ENCODE measurements at regions not wholly inside any gene's neighbourhood (a gene's known extent, or its start where the extent isn't known, plus 50 kb on each side); places are given as distances from the start of the nearest gene placed in this dataset.

DNA sequence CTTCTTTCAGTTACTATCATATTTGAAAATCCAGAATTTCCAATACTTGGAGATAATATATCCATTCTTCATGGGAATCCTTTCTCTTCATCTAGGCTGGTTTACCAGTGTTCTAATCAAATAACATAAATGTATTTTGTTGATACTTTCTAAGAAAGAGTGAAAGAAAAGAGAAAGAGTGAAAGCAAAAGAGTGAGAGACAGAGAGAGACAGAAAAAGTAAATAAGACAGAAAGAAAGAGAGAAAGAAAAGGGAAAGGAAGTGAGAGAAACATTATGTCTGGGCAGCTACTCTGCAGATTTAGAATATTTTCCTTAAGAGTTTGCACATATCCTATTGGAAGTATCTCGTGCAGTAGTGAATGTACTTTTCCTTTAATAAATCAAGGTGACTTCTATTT, 781.0 kb upstream of the GJE1 start:
- TF ChIP-seq YY1 (IDR thresholded peaks at IDR 0.05; ENCODE audit: insufficient read depth, insufficient read length), result no peak
- TF ChIP-seq ZNF274 (IDR thresholded peaks at IDR 0.05; ENCODE audit: low read depth, low read length), result no peak
